ENCODE measurements at regions not wholly inside any gene's neighbourhood (a gene's known extent, or its start where the extent isn't known, plus 50 kb on each side); places are given as distances from the start of the nearest gene placed in this dataset.

DNA sequence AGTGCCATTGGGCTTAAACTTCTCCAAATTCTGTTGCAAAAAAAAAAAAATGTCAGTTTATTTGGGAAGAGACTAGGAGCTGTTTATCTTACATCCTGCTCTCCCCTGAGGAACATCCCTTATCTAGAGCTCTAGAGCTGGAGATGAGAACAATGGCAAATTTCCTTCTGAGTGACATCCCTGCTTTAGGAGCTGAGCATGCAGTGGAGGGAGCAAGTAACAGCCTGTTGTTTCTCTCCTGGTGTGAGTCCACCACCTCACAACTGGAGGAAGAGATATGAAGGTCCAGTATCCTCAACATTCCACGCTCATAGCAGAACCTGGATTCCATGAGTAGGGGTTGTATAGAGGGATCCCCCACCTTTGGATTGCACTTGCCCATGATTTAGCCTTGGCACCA is 676.4 kb downstream of the PCDH18 start:
- Mint-ChIP-seq H3K27me3 (ENCODE audit: low read depth) (no peaks in the 10 kb centered on the region), H3K36me3 (ENCODE audit: low read depth) (peaks cover 3% of the 10 kb centered on the region), H3K4me3 (no peak overlapping the region), H3K9me3 (peaks cover 23% of the 10 kb centered on the region), H3K27ac (no peak overlapping the region), H3K4me1 (peaks cover 10% of the 10 kb centered on the region)
- TF ChIP-seq, protein P1, sequence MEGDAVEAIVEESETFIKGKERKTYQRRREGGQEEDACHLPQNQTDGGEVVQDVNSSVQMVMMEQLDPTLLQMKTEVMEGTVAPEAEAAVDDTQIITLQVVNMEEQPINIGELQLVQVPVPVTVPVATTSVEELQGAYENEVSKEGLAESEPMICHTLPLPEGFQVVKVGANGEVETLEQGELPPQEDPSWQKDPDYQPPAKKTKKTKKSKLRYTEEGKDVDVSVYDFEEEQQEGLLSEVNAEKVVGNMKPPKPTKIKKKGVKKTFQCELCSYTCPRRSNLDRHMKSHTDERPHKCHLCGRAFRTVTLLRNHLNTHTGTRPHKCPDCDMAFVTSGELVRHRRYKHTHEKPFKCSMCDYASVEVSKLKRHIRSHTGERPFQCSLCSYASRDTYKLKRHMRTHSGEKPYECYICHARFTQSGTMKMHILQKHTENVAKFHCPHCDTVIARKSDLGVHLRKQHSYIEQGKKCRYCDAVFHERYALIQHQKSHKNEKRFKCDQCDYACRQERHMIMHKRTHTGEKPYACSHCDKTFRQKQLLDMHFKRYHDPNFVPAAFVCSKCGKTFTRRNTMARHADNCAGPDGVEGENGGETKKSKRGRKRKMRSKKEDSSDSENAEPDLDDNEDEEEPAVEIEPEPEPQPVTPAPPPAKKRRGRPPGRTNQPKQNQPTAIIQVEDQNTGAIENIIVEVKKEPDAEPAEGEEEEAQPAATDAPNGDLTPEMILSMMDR (IDR thresholded peaks at IDR 0.05; ENCODE audit: unreplicated experiment in 3 of 3): no peak

DNA sequence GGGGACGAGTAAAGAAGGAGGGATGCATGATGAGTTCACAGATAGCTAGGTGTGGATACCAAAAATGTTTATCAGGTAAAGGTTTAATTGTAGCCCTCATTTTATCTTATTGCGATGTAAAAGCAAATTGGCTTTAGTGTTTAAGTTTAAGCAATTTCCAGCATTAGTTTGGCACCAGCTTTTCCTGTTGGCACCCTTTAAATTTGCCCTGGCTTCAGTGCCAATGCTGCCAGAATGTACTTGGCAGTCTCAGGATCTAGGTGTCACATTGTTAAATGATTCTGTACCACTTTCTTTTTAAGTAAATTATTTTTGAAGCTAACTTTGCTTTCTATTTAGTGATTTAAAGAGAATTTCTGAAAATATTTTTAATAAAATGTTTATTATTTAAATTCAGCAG is 681.8 kb downstream of the PCDH18 start:
- H3K27ac Mint-ChIP-seq: no peak overlapping the region
- H3K4me3 Mint-ChIP-seq: no peak overlapping the region
- TF ChIP-seq, protein P1 (IDR thresholded peaks at IDR 0.05; ENCODE audit: unreplicated experiment in 3 of 3): no peak
- no peaks in the 10 kb centered on the region for H3K4me1 Mint-ChIP-seq
- no peaks in the 10 kb centered on the region for H3K27me3 Mint-ChIP-seq (ENCODE audit: low read depth)
- H3K9me3 Mint-ChIP-seq: peaks cover 29% of the 10 kb centered on the region
- H3K36me3 Mint-ChIP-seq (ENCODE audit: low read depth): peaks cover 4% of the 10 kb centered on the region

DNA sequence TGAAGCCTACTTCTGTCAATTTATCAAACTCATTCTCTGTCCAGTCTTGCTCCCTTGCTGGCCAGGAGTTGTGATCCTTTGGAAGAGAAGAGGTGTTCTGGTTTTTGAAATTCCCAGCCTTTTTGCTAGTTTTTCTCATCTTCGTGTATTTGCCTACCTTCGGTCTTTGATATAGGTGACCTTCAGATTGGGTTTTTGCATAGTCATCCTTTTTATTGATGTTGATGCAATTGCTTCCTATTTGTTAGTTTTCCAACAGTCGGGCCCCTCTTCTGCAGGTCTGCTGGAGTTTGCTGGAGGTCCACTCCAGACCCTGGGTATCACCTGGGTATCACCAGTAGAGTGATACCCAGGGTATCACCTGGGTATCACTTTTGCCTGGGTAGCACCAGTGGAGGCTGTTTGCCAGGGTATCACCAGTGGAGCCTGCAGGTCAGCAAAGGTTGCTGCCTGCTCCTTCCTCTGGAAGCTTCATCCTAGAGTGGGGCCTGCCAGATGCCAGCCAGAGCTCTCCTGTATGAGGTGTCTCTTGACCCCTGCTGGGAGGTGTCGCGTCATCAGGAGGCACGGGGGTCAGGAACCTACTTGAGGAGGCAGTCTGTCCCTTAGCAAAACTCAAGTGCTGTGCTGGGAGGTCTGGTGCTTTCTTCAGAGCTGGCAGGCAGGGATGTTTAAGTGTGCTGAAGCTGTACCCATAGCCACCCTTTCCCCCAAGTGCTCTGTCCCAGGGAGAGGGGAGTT is 684.2 kb downstream of the PCDH18 start:
- Mint-ChIP-seq H3K4me3 (no peak overlapping the region), H3K9me3 (peaks cover 37% of the 10 kb centered on the region), H3K27ac (no peak overlapping the region), H3K4me1 (no peaks in the 10 kb centered on the region), H3K27me3 (ENCODE audit: low read depth) (no peaks in the 10 kb centered on the region), H3K36me3 (ENCODE audit: low read depth) (peaks cover 3% of the 10 kb centered on the region)
- TF ChIP-seq, protein P1 (IDR thresholded peaks at IDR 0.05; ENCODE audit: unreplicated experiment in 3 of 3): no peak

DNA sequence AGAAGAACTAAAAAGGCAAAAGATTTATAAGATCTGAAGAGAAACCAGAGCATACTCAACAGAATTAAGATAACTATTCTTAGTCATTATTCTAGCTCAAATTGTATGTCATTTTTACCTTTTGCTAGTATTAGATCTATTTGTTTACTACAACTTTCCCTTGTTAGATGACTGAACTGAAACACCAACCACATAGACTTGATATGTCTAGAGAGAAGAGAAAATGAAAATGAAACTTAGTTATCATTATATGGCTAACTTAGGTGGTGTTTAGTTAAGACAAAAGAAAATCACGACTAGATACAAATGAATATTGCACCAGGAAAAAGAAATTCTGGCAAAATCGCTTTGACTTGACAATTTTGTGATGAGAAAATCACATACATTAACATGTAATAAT is 690.8 kb downstream of the PCDH18 start:
- H3K4me1 Mint-ChIP-seq: no peaks in the 10 kb centered on the region
- TF ChIP-seq, protein P1 (IDR thresholded peaks at IDR 0.05; ENCODE audit: unreplicated experiment in 3 of 3): no peak
- no peaks in the 10 kb centered on the region for H3K27me3 Mint-ChIP-seq (ENCODE audit: low read depth)

DNA sequence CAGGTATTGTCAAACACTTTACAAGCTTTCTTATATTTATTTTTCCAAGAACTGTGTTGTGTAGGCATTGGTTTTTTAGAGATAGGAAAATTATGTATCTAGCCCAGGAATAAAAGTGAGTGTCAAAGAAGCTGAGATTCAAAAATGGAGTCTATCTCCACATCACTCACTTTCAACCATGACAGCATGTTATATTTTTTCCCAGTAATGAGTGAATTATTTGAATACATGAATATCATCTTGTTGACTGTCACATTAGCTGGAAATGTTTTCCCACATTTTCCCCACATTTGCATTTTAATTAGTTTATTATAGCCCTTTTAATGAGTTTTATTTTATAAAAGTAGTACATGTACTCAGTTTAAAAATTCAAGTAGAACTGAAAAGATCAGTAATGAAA is 693.7 kb downstream of the PCDH18 start:
- Mint-ChIP-seq H3K4me1 (no peaks in the 10 kb centered on the region), H3K36me3 (ENCODE audit: low read depth) (no peaks in the 10 kb centered on the region), H3K27me3 (ENCODE audit: low read depth) (no peaks in the 10 kb centered on the region), H3K9me3 (peaks cover 3% of the 10 kb centered on the region), H3K4me3 (no peak overlapping the region), H3K27ac (no peak overlapping the region)
- TF ChIP-seq, protein P1 (IDR thresholded peaks at IDR 0.05; ENCODE audit: unreplicated experiment in 3 of 3): no peak

More for the DNA sequence above, 690.8 kb downstream of the PCDH18 start:
- no peak overlapping the region for H3K4me3 Mint-ChIP-seq
- peaks cover 3% of the 10 kb centered on the region for H3K36me3 Mint-ChIP-seq (ENCODE audit: low read depth)
- peaks cover 25% of the 10 kb centered on the region for H3K9me3 Mint-ChIP-seq
- no peak overlapping the region for H3K27ac Mint-ChIP-seq

DNA sequence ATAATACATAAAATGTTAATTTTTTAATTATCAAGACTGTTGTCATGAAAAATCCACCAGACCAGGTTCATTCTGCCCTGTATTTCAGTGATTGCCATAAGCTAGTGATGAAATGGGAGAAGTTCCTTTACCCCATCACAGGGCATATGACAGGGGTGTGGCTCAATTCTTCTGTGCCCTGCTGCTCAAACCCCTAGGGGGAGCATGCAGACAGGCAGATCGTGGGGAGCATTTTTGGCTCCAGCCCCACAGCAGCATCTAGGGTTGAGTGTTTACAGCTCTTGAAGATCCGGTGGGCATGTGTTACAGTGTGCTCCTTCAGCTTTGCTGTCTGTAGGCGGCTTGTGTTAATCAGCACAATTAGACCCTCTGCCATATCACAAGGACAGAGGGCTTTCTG is 700.7 kb downstream of the PCDH18 start:
- no peak overlapping the region for H3K4me3 Mint-ChIP-seq
- H3K27ac Mint-ChIP-seq: no peak overlapping the region
- no peaks in the 10 kb centered on the region for H3K27me3 Mint-ChIP-seq (ENCODE audit: low read depth)
- TF ChIP-seq, protein P1 (IDR thresholded peaks at IDR 0.05; ENCODE audit: unreplicated experiment in 3 of 3): no peak
- H3K9me3 Mint-ChIP-seq: peaks cover 2% of the 10 kb centered on the region
- no peaks in the 10 kb centered on the region for H3K36me3 Mint-ChIP-seq (ENCODE audit: low read depth)
- no peaks in the 10 kb centered on the region for H3K4me1 Mint-ChIP-seq

All from nephron (organoid).